ENCODE measurements at regions not wholly inside any gene's neighbourhood (a gene's known extent, or its start where the extent isn't known, plus 50 kb on each side); places are given as distances from the start of the nearest gene placed in this dataset.

GRCh38 chr4:100083289-100083688 is 107.0 kb downstream of the DDIT4L start:
- no peak overlapping the region for H3K4me3 ChIP-seq (ENCODE audit: low read length)
- no peaks in the 10 kb centered on the region for H3K9me3 ChIP-seq (ENCODE audit: control insufficient read depth, low read depth, low read length)
- H3K27me3 ChIP-seq (ENCODE audit: control insufficient read depth, insufficient read depth, low read length): no peaks in the 10 kb centered on the region
- no peak overlapping the region for H3K27ac ChIP-seq (ENCODE audit: low read length)
- peaks cover 4% of the 10 kb centered on the region for H3K4me1 ChIP-seq (ENCODE audit: control insufficient read depth, low read depth, low read length)
- no peak overlapping the region for H3K9ac ChIP-seq (ENCODE audit: low read length)
- H3K36me3 ChIP-seq (ENCODE audit: control insufficient read depth, low read depth, low read length): no peaks in the 10 kb centered on the region

- Histone ChIP-seq H3K4me3 (ENCODE audit: low read length) (no peak overlapping the region), H3K9me3 (ENCODE audit: control insufficient read depth, low read depth, low read length) (no peaks in the 10 kb centered on the region), H3K27me3 (ENCODE audit: control insufficient read depth, insufficient read depth, low read length) (no peaks in the 10 kb centered on the region), H3K9ac (ENCODE audit: low read length) (no peak overlapping the region), H3K36me3 (ENCODE audit: control insufficient read depth, low read depth, low read length) (no peaks in the 10 kb centered on the region), H3K27ac (ENCODE audit: low read length) (no peak overlapping the region), H3K4me1 (ENCODE audit: control insufficient read depth, low read depth, low read length) (peaks cover 4% of the 10 kb centered on the region)
These were observed 107.4 kb downstream of the DDIT4L start for GRCh38 chr4:100082852-100083251.

- Histone ChIP-seq H3K4me1 (ENCODE audit: control insufficient read depth, low read depth, low read length) (no peaks in the 10 kb centered on the region), H3K36me3 (ENCODE audit: control insufficient read depth, low read depth, low read length) (no peaks in the 10 kb centered on the region), H3K27me3 (ENCODE audit: control insufficient read depth, insufficient read depth, low read length) (no peaks in the 10 kb centered on the region), H3K9me3 (ENCODE audit: control insufficient read depth, low read depth, low read length) (no peaks in the 10 kb centered on the region), H3K9ac (ENCODE audit: low read length) (no peak overlapping the region), H3K4me3 (ENCODE audit: low read length) (no peak overlapping the region), H3K27ac (ENCODE audit: low read length) (no peak overlapping the region)
These were observed 108.8 kb downstream of the DDIT4L start for GRCh38 chr4:100081491-100081890.

- no peak overlapping the region for H3K9ac ChIP-seq (ENCODE audit: low read length)
- no peaks in the 10 kb centered on the region for H3K4me1 ChIP-seq (ENCODE audit: control insufficient read depth, low read depth, low read length)
- H3K36me3 ChIP-seq (ENCODE audit: control insufficient read depth, low read depth, low read length): no peaks in the 10 kb centered on the region
- no peak overlapping the region for H3K4me3 ChIP-seq (ENCODE audit: low read length)
- H3K27ac ChIP-seq (ENCODE audit: low read length): no peak overlapping the region
- no peaks in the 10 kb centered on the region for H3K9me3 ChIP-seq (ENCODE audit: control insufficient read depth, low read depth, low read length)
- no peaks in the 10 kb centered on the region for H3K27me3 ChIP-seq (ENCODE audit: control insufficient read depth, insufficient read depth, low read length)
These were observed 111.0 kb downstream of the DDIT4L start for GRCh38 chr4:100079264-100079663.

GRCh38 chr4:100076753-100077152 is 113.5 kb downstream of the DDIT4L start:
- no peaks in the 10 kb centered on the region for H3K9me3 ChIP-seq (ENCODE audit: control insufficient read depth, low read depth, low read length)
- H3K36me3 ChIP-seq (ENCODE audit: control insufficient read depth, low read depth, low read length): no peaks in the 10 kb centered on the region
- no peaks in the 10 kb centered on the region for H3K4me1 ChIP-seq (ENCODE audit: control insufficient read depth, low read depth, low read length)
- H3K27me3 ChIP-seq (ENCODE audit: control insufficient read depth, insufficient read depth, low read length): no peaks in the 10 kb centered on the region
- H3K9ac ChIP-seq (ENCODE audit: low read length): no peak overlapping the region
- no peak overlapping the region for H3K27ac ChIP-seq (ENCODE audit: low read length)
- H3K4me3 ChIP-seq (ENCODE audit: low read length): no peak overlapping the region

GRCh38 chr4:100075486-100076270 is 114.6 kb downstream of the DDIT4L start:
- Histone ChIP-seq H3K27ac (ENCODE audit: low read length) (no peak overlapping the region), H3K9ac (ENCODE audit: low read length) (no peak overlapping the region)

GRCh38 chr4:100075056-100075455 is 115.2 kb downstream of the DDIT4L start:
- Histone ChIP-seq H3K36me3 (ENCODE audit: control insufficient read depth, low read depth, low read length) (no peaks in the 10 kb centered on the region), H3K4me1 (ENCODE audit: control insufficient read depth, low read depth, low read length) (no peaks in the 10 kb centered on the region), H3K9ac (ENCODE audit: low read length) (no peak overlapping the region), H3K27me3 (ENCODE audit: control insufficient read depth, insufficient read depth, low read length) (no peaks in the 10 kb centered on the region), H3K9me3 (ENCODE audit: control insufficient read depth, low read depth, low read length) (no peaks in the 10 kb centered on the region), H3K4me3 (ENCODE audit: low read length) (no peak overlapping the region), H3K27ac (ENCODE audit: low read length) (no peak overlapping the region)

More at GRCh38 chr4:100075486-100076270, 114.6 kb downstream of the DDIT4L start:
- Histone ChIP-seq H3K9me3 (ENCODE audit: control insufficient read depth, low read depth, low read length) (no peaks in the 10 kb centered on the region), H3K4me1 (ENCODE audit: control insufficient read depth, low read depth, low read length) (no peaks in the 10 kb centered on the region), H3K27me3 (ENCODE audit: control insufficient read depth, insufficient read depth, low read length) (no peaks in the 10 kb centered on the region), H3K4me3 (ENCODE audit: low read length) (no peak overlapping the region), H3K36me3 (ENCODE audit: control insufficient read depth, low read depth, low read length) (no peaks in the 10 kb centered on the region)

GRCh38 chr4:100071506-100071905 is 118.8 kb downstream of the DDIT4L start:
- Histone ChIP-seq H3K4me1 (ENCODE audit: control insufficient read depth, low read depth, low read length) (no peaks in the 10 kb centered on the region), H3K9me3 (ENCODE audit: control insufficient read depth, low read depth, low read length) (no peaks in the 10 kb centered on the region), H3K27me3 (ENCODE audit: control insufficient read depth, insufficient read depth, low read length) (no peaks in the 10 kb centered on the region), H3K36me3 (ENCODE audit: control insufficient read depth, low read depth, low read length) (no peaks in the 10 kb centered on the region), H3K27ac (ENCODE audit: low read length) (no peak overlapping the region), H3K9ac (ENCODE audit: low read length) (no peak overlapping the region), H3K4me3 (ENCODE audit: low read length) (no peak overlapping the region)

- Histone ChIP-seq H3K9ac (ENCODE audit: low read length) (no peak overlapping the region), H3K9me3 (ENCODE audit: control insufficient read depth, low read depth, low read length) (no peaks in the 10 kb centered on the region), H3K36me3 (ENCODE audit: control insufficient read depth, low read depth, low read length) (no peaks in the 10 kb centered on the region), H3K27ac (ENCODE audit: low read length) (no peak overlapping the region), H3K4me1 (ENCODE audit: control insufficient read depth, low read depth, low read length) (no peaks in the 10 kb centered on the region), H3K27me3 (ENCODE audit: control insufficient read depth, insufficient read depth, low read length) (no peaks in the 10 kb centered on the region), H3K4me3 (ENCODE audit: low read length) (no peak overlapping the region)
These were observed 119.4 kb downstream of the DDIT4L start for GRCh38 chr4:100070868-100071267.

- H3K9me3 ChIP-seq (ENCODE audit: control insufficient read depth, low read depth, low read length): no peaks in the 10 kb centered on the region
- H3K4me1 ChIP-seq (ENCODE audit: control insufficient read depth, low read depth, low read length): no peaks in the 10 kb centered on the region
- H3K27ac ChIP-seq (ENCODE audit: low read length): no peak overlapping the region
- no peak overlapping the region for H3K4me3 ChIP-seq (ENCODE audit: low read length)
- no peaks in the 10 kb centered on the region for H3K27me3 ChIP-seq (ENCODE audit: control insufficient read depth, insufficient read depth, low read length)
- no peak overlapping the region for H3K9ac ChIP-seq (ENCODE audit: low read length)
- H3K36me3 ChIP-seq (ENCODE audit: control insufficient read depth, low read depth, low read length): no peaks in the 10 kb centered on the region
These were observed 119.1 kb upstream of the H2AZ1 start for GRCh38 chr4:100069207-100069606.

- Histone ChIP-seq H3K4me3 (ENCODE audit: low read length) (no peak overlapping the region), H3K36me3 (ENCODE audit: control insufficient read depth, low read depth, low read length) (no peaks in the 10 kb centered on the region)
These were observed 117.2 kb upstream of the H2AZ1 start for GRCh38 chr4:100067255-100067654.

GRCh38 chr4:100063355-100063754 is 113.3 kb upstream of the H2AZ1 start:
- Histone ChIP-seq H3K27ac (ENCODE audit: low read length) (no peak overlapping the region), H3K36me3 (ENCODE audit: control insufficient read depth, low read depth, low read length) (no peaks in the 10 kb centered on the region), H3K4me1 (ENCODE audit: control insufficient read depth, low read depth, low read length) (peaks cover 5% of the 10 kb centered on the region), H3K9me3 (ENCODE audit: control insufficient read depth, low read depth, low read length) (no peaks in the 10 kb centered on the region), H3K9ac (ENCODE audit: low read length) (no peak overlapping the region), H3K27me3 (ENCODE audit: control insufficient read depth, insufficient read depth, low read length) (no peaks in the 10 kb centered on the region), H3K4me3 (ENCODE audit: low read length) (no peak overlapping the region)

More at GRCh38 chr4:100067255-100067654, 117.2 kb upstream of the H2AZ1 start:
- Histone ChIP-seq H3K27me3 (ENCODE audit: control insufficient read depth, insufficient read depth, low read length) (no peaks in the 10 kb centered on the region), H3K9ac (ENCODE audit: low read length) (no peak overlapping the region), H3K27ac (ENCODE audit: low read length) (no peak overlapping the region), H3K9me3 (ENCODE audit: control insufficient read depth, low read depth, low read length) (no peaks in the 10 kb centered on the region), H3K4me1 (ENCODE audit: control insufficient read depth, low read depth, low read length) (no peaks in the 10 kb centered on the region)
